HepG2 (cell line): ENCODE measurements at regions not wholly inside any gene's neighbourhood (a gene's known extent, or its start where the extent isn't known, plus 50 kb on each side); places are given as distances from the start of the nearest gene placed in this dataset.

Experiments
- GATAD2A ChIP-seq: IDR thresholded peaks from 2 replicates; pipeline ENCODE4 v1.6.1; 2016
- JARID2 ChIP-seq: sonication (generic); formaldehyde crosslinking; IDR thresholded peaks from 2 replicates; pipeline ENCODE4 v1.8.1; 2023; ENCODE audit warnings: missing genetic modification reagents, inconsistent platforms; ENCODE audit not compliant: insufficient replicate concordance
- KDM2A ChIP-seq: sonication (generic); formaldehyde crosslinking; IDR thresholded peaks from 2 replicates; pipeline ENCODE4 v1.4.0; 2020; ENCODE audit warnings: low read depth, missing genetic modification reagents, borderline replicate concordance
- KLF16 ChIP-seq, 2 experiments: sonication (generic) in 1 of 2; formaldehyde crosslinking in 1 of 2; IDR thresholded peaks; 2 replicates each; pipeline versions ENCODE4 v1.6.1 to v1.8.0; 2016 to 2023; ENCODE audit warnings: missing genetic modification reagents in 2 of 2, missing compliant biosample characterization in 1 of 2
- PHF8 ChIP-seq: sonication (generic); formaldehyde crosslinking; IDR thresholded peaks from 2 replicates; pipeline ENCODE4 v1.5.0; 2020; ENCODE audit warnings: missing genetic modification reagents
- REPIN1 ChIP-seq: sonication (generic); formaldehyde crosslinking; IDR thresholded peaks from 2 replicates; pipeline ENCODE4 v1.8.0; 2022; ENCODE audit warnings: missing genetic modification reagents, low read depth, mild to moderate bottlenecking, borderline replicate concordance
- SOX6 ChIP-seq, 2 experiments: fragments of 450-650 bp in 1 of 2; sonication (generic) in 1 of 2; formaldehyde crosslinking in 1 of 2; IDR thresholded peaks; 2 replicates each; pipeline versions ENCODE4 v1.4.0 to v1.6.1; 2017 to 2020; ENCODE audit warnings: antibody characterized with exemption in 1 of 2, mild to moderate bottlenecking in 1 of 2, missing genetic modification reagents in 1 of 2
- SRSF9 ChIP-seq: fragments of 200-400 bp; formaldehyde crosslinking; IDR thresholded peaks from 2 replicates; pipeline ENCODE4 v1.6.1; 2018; ENCODE audit warnings: borderline replicate concordance, mild to moderate bottlenecking, low read depth, low read length; ENCODE audit not compliant: insufficient read depth, poor library complexity, severe bottlenecking
- TOE1 ChIP-seq: sonication (generic); formaldehyde crosslinking; IDR thresholded peaks from 2 replicates; pipeline ENCODE4 v1.4.0; 2020; ENCODE audit warnings: mild to moderate bottlenecking, missing genetic modification reagents
- TOPORS ChIP-seq: sonication (generic); formaldehyde crosslinking; IDR thresholded peaks from 2 replicates; pipeline ENCODE4 v1.8.0; 2023; ENCODE audit warnings: mild to moderate bottlenecking, missing genetic modification reagents
- ZNF350 ChIP-seq: sonication (generic); formaldehyde crosslinking; IDR thresholded peaks from 2 replicates; pipeline ENCODE4 v1.4.0; 2020; ENCODE audit warnings: mild to moderate bottlenecking, low read depth, missing genetic modification reagents, borderline replicate concordance
- TF ChIP-seq, protein P1 (sequence below): sonication (generic); formaldehyde crosslinking; IDR thresholded peaks from 2 replicates; pipeline ENCODE4 v1.4.0; 2020; ENCODE audit warnings: missing genetic modification reagents, borderline replicate concordance
- TF ChIP-seq, protein P2 (sequence below): sonication (generic); formaldehyde crosslinking; IDR thresholded peaks from 2 replicates; pipeline ENCODE4 v1.5.0; 2020; ENCODE audit warnings: mild to moderate bottlenecking, missing genetic modification reagents, borderline replicate concordance
- TF ChIP-seq, protein P3 (sequence below): IDR thresholded peaks from 2 replicates; pipeline ENCODE4 v1.6.1; 2016; ENCODE audit warnings: low read depth, missing genetic modification reagents, missing compliant biosample characterization

DNA sequence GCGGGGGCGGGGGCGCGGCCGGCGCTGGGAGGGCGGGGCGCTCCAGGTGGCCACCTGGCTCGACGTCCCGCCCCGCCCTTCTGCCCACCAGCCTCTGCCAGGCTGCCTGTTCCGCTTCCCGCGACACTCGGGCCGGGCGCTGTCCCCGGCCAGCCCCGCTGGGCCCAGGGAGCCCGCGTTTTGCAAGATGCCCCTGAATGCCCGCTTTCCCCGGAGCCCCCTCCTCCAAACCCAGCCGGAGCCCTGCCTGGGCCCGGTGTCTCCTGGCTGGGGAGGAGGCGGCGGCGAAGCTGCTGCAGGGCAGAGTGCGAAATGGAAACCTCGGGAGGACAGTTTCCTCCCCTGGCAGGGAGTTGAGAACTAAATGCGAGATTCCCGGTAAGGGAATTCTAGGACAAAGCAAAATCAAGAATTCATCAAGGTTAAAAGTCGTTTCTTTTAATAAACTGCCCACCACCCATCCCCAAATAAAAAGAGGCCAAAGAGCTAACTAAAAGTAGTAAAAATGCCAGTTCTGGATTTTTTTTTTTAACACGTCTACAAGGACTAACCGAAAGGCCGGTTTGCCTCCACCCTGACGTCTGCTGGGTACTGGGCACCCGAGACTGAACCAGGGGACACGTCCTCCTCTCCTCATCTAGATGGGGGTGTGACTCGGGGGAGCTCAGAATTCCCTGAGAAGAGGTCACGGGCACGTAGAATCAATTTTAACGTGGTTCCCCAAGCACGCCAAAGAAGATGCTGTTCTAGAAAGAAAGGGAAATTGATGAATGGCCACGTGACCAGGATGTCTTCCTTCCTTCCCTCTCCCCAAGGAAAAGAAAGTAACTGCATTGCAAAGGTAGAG lies 200.4 kb upstream of the NFE2L3 start (continued):
- TF ChIP-seq, protein P1, sequence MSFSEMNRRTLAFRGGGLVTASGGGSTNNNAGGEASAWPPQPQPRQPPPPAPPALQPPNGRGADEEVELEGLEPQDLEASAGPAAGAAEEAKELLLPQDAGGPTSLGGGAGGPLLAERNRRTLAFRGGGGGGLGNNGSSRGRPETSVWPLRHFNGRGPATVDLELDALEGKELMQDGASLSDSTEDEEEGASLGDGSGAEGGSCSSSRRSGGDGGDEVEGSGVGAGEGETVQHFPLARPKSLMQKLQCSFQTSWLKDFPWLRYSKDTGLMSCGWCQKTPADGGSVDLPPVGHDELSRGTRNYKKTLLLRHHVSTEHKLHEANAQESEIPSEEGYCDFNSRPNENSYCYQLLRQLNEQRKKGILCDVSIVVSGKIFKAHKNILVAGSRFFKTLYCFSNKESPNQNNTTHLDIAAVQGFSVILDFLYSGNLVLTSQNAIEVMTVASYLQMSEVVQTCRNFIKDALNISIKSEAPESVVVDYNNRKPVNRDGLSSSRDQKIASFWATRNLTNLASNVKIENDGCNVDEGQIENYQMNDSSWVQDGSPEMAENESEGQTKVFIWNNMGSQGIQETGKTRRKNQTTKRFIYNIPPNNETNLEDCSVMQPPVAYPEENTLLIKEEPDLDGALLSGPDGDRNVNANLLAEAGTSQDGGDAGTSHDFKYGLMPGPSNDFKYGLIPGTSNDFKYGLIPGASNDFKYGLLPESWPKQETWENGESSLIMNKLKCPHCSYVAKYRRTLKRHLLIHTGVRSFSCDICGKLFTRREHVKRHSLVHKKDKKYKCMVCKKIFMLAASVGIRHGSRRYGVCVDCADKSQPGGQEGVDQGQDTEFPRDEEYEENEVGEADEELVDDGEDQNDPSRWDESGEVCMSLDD (CRISPR knock-in tag), result no peak; the same call in 1 of the 2 replicates
- TF ChIP-seq KDM2A (CRISPR knock-in tag) (peak; percentile 27; the same call in 1 of the 2 replicates), TOE1 (CRISPR knock-in tag) (0 out of 2 replicates have a peak, but pooled peaks have one; percentile 15), PHF8 (CRISPR knock-in tag) (peak; percentile 67), SRSF9 (no peak), REPIN1 (peak; percentile 27; the same call in 1 of the 2 replicates), SOX6 (IDR thresholded peaks at IDR 0.05) (no peak), SOX6 (CRISPR knock-in tag; IDR thresholded peaks at IDR 0.05) (0 out of 2 replicates have a peak, but pooled peaks have one; percentile 12), JARID2 (CRISPR knock-in tag) (no peak), ZNF350 (CRISPR knock-in tag) (no peak), KLF16 (CRISPR knock-in tag; IDR thresholded peaks at IDR 0.05) (peak in 1 of 2 experiments; percentile 42; a peak in 1 of 4 replicates), TOPORS (CRISPR knock-in tag) (0 out of 2 replicates have a peak, but pooled peaks have one; percentile 28), GATAD2A (CRISPR knock-in tag) (peak; percentile 4; the same call in 1 of the 2 replicates)
- TF ChIP-seq, protein P2, sequence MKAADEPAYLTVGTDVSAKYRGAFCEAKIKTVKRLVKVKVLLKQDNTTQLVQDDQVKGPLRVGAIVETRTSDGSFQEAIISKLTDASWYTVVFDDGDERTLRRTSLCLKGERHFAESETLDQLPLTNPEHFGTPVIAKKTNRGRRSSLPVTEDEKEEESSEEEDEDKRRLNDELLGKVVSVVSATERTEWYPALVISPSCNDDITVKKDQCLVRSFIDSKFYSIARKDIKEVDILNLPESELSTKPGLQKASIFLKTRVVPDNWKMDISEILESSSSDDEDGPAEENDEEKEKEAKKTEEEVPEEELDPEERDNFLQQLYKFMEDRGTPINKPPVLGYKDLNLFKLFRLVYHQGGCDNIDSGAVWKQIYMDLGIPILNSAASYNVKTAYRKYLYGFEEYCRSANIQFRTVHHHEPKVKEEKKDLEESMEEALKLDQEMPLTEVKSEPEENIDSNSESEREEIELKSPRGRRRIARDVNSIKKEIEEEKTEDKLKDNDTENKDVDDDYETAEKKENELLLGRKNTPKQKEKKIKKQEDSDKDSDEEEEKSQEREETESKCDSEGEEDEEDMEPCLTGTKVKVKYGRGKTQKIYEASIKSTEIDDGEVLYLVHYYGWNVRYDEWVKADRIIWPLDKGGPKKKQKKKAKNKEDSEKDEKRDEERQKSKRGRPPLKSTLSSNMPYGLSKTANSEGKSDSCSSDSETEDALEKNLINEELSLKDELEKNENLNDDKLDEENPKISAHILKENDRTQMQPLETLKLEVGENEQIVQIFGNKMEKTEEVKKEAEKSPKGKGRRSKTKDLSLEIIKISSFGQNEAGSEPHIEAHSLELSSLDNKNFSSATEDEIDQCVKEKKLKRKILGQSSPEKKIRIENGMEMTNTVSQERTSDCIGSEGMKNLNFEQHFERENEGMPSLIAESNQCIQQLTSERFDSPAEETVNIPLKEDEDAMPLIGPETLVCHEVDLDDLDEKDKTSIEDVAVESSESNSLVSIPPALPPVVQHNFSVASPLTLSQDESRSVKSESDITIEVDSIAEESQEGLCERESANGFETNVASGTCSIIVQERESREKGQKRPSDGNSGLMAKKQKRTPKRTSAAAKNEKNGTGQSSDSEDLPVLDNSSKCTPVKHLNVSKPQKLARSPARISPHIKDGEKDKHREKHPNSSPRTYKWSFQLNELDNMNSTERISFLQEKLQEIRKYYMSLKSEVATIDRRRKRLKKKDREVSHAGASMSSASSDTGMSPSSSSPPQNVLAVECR (CRISPR knock-in tag), result 0 out of 2 replicates have a peak, but pooled peaks have one; percentile 17
- TF ChIP-seq, protein P3, sequence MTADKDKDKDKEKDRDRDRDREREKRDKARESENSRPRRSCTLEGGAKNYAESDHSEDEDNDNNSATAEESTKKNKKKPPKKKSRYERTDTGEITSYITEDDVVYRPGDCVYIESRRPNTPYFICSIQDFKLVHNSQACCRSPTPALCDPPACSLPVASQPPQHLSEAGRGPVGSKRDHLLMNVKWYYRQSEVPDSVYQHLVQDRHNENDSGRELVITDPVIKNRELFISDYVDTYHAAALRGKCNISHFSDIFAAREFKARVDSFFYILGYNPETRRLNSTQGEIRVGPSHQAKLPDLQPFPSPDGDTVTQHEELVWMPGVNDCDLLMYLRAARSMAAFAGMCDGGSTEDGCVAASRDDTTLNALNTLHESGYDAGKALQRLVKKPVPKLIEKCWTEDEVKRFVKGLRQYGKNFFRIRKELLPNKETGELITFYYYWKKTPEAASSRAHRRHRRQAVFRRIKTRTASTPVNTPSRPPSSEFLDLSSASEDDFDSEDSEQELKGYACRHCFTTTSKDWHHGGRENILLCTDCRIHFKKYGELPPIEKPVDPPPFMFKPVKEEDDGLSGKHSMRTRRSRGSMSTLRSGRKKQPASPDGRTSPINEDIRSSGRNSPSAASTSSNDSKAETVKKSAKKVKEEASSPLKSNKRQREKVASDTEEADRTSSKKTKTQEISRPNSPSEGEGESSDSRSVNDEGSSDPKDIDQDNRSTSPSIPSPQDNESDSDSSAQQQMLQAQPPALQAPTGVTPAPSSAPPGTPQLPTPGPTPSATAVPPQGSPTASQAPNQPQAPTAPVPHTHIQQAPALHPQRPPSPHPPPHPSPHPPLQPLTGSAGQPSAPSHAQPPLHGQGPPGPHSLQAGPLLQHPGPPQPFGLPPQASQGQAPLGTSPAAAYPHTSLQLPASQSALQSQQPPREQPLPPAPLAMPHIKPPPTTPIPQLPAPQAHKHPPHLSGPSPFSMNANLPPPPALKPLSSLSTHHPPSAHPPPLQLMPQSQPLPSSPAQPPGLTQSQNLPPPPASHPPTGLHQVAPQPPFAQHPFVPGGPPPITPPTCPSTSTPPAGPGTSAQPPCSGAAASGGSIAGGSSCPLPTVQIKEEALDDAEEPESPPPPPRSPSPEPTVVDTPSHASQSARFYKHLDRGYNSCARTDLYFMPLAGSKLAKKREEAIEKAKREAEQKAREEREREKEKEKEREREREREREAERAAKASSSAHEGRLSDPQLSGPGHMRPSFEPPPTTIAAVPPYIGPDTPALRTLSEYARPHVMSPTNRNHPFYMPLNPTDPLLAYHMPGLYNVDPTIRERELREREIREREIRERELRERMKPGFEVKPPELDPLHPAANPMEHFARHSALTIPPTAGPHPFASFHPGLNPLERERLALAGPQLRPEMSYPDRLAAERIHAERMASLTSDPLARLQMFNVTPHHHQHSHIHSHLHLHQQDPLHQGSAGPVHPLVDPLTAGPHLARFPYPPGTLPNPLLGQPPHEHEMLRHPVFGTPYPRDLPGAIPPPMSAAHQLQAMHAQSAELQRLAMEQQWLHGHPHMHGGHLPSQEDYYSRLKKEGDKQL (CRISPR knock-in tag), result no peak
